Keratinocyte (primary cell): ENCODE measurements at regions not wholly inside any gene's neighbourhood (a gene's known extent, or its start where the extent isn't known, plus 50 kb on each side); places are given as distances from the start of the nearest gene placed in this dataset.

Experiments used
- DNase-seq: peaks from one replicate; pipeline ENCODE4 v3.0.0-alpha.2; 2011; ENCODE audit warnings: low read depth, missing footprints, low spot score
- FAIRE-seq: peaks from 2 replicates; lab custom pipeline; 2011; peaks lifted over from hg19 to GRCh38; lab: Jason Lieb, UNC
- H2AFZ ChIP-seq: 2 replicates; pipeline ENCODE4 v1.6.0; 2012; ENCODE audit warnings: low read length, control low read depth, inconsistent platforms; ENCODE audit not compliant: control insufficient read depth
- H3K27ac ChIP-seq: 2 replicates; pipeline ENCODE4 v1.5.1; 2011; ENCODE audit warnings: low read length; ENCODE audit not compliant: control insufficient read depth, insufficient read depth
- H3K27me3 ChIP-seq: 3 replicates; pipeline ENCODE4 v1.6.0; 2011; ENCODE audit warnings: low read length; ENCODE audit not compliant: control insufficient read depth, insufficient read depth; ENCODE audit errors: extremely low read depth
- H3K36me3 ChIP-seq, 2 experiments: 2 replicates in 1 of 2; 3 replicates in 1 of 2; pipeline ENCODE4 v1.5.1; 2011; ENCODE audit warnings: low read length in 2 of 2, mild to moderate bottlenecking in 1 of 2; ENCODE audit not compliant: control insufficient read depth in 2 of 2, insufficient read depth in 2 of 2; ENCODE audit errors: extremely low read depth in 1 of 2
- H3K4me1 ChIP-seq: 3 replicates; pipeline ENCODE4 v1.5.1; 2011; ENCODE audit warnings: low read length; ENCODE audit not compliant: control insufficient read depth, insufficient read depth; ENCODE audit errors: extremely low read depth
- H3K4me2 ChIP-seq: 3 replicates; pipeline ENCODE4 v1.6.0; 2011; ENCODE audit warnings: low read depth, low read length; ENCODE audit not compliant: control insufficient read depth, insufficient read depth; ENCODE audit errors: extremely low read depth
- H3K4me3 ChIP-seq, 3 experiments: fragments of 200-600 bp in 1 of 3; sonication (generic) in 1 of 3; 2 replicates in 2 of 3; 3 replicates in 1 of 3; pipeline ENCODE4 v1.5.1; 2011 to 2016; ENCODE audit warnings: low read length in 3 of 3, mild to moderate bottlenecking in 3 of 3, control low read depth in 2 of 3, inconsistent platforms in 1 of 3, low read depth in 1 of 3, mixed read lengths in 1 of 3, mixed run types in 1 of 3, moderate library complexity in 1 of 3; ENCODE audit not compliant: control insufficient read depth in 2 of 3, insufficient read depth in 2 of 3; ENCODE audit errors: extremely low read depth in 1 of 3
- H3K79me2 ChIP-seq: 2 replicates; pipeline ENCODE4 v1.6.0; 2012; ENCODE audit warnings: low read length; ENCODE audit not compliant: control insufficient read depth, insufficient read depth
- H3K9ac ChIP-seq: 3 replicates; pipeline ENCODE4 v1.6.0; 2011; ENCODE audit warnings: low read length; ENCODE audit not compliant: control insufficient read depth, insufficient read depth; ENCODE audit errors: extremely low read depth
- H3K9me1 ChIP-seq: 3 replicates; pipeline ENCODE4 v1.6.0; 2011; ENCODE audit warnings: low read length; ENCODE audit not compliant: control insufficient read depth, insufficient read depth; ENCODE audit errors: extremely low read depth
- H3K9me3 ChIP-seq: 2 replicates; pipeline ENCODE4 v1.5.1; 2012; ENCODE audit warnings: low read depth, low read length; ENCODE audit not compliant: control insufficient read depth
- H4K20me1 ChIP-seq: 3 replicates; pipeline ENCODE4 v1.6.0; 2011; ENCODE audit warnings: low read length; ENCODE audit not compliant: control insufficient read depth, insufficient read depth; ENCODE audit errors: extremely low read depth
- CTCF ChIP-seq, 3 experiments: IDR thresholded peaks in 1 of 3; conservative IDR thresholded peaks in 1 of 3; optimal IDR thresholded peaks in 1 of 3; 2 replicates in 2 of 3; 3 replicates in 1 of 3; pipeline versions ENCODE3 to v1.5.1; 2011; ENCODE audit warnings: low read length in 3 of 3, mild to moderate bottlenecking in 3 of 3, moderate library complexity in 2 of 3, control low read depth in 1 of 3, inconsistent platforms in 1 of 3; ENCODE audit not compliant: insufficient read depth in 2 of 3; ENCODE audit errors: extremely low read depth in 1 of 3
- EZH2 ChIP-seq: IDR thresholded peaks from one replicate; pipeline ENCODE4 v1.6.1; 2012; ENCODE audit warnings: inconsistent platforms, mild to moderate bottlenecking, low read length, moderate library complexity
- dilution Hi-C: fragments of 300-500 bp; cut with MboI; formaldehyde crosslinking; loops from one replicate; pipeline ENCODE4 v1.7.0; 2020; ENCODE audit warnings: low sequenced_read_pairs; ENCODE audit not compliant: extremely low pct_ligation_motif_present

- TF ChIP-seq EZH2 (no peak), CTCF (optimal IDR thresholded peaks at IDR 0.05 in 1 of 3, IDR thresholded peaks at IDR 0.05 in 1 of 3, conservative IDR thresholded peaks at IDR 0.05 in 1 of 3; ENCODE audit: extremely low read depth in 1 of 3, insufficient read depth in 2 of 3, low read length in 3 of 3) (no peak)
- FAIRE-seq (no peak), DNase-seq (no peak)
- Histone ChIP-seq H3K4me3 (no peak overlapping the region), H3K4me2 (no peak overlapping the region), H3K9me3 (no peaks in the 10 kb centered on the region), H2AFZ (no peak overlapping the region), H3K79me2 (no peaks in the 10 kb centered on the region), H3K4me1 (no peaks in the 10 kb centered on the region), H3K9ac (no peak overlapping the region), H3K27ac (no peak overlapping the region), H3K9me1 (no peaks in the 10 kb centered on the region), H3K36me3 (no peaks in the 10 kb centered on the region), H4K20me1 (no peaks in the 10 kb centered on the region), H3K27me3 (no peaks in the 10 kb centered on the region)
- dilution Hi-C loops: no loop called here
Measured at GRCh38 chr3:80519436-80519835, 751.6 kb upstream of the ROBO1 start.

- Histone ChIP-seq H3K36me3 (no peaks in the 10 kb centered on the region), H3K9me1 (no peaks in the 10 kb centered on the region), H2AFZ (no peak overlapping the region), H3K79me2 (no peaks in the 10 kb centered on the region), H3K27me3 (no peaks in the 10 kb centered on the region), H4K20me1 (no peaks in the 10 kb centered on the region), H3K4me3 (no peak overlapping the region), H3K9ac (no peak overlapping the region), H3K4me1 (no peaks in the 10 kb centered on the region), H3K4me2 (no peak overlapping the region), H3K9me3 (no peaks in the 10 kb centered on the region), H3K27ac (no peak overlapping the region)
- no peak for DNase-seq
- FAIRE-seq: no peak
- dilution Hi-C loops: no loop called here
- TF ChIP-seq CTCF (optimal IDR thresholded peaks at IDR 0.05 in 1 of 3, IDR thresholded peaks at IDR 0.05 in 1 of 3, conservative IDR thresholded peaks at IDR 0.05 in 1 of 3; ENCODE audit: extremely low read depth in 1 of 3, insufficient read depth in 2 of 3, low read length in 3 of 3) (no peak), EZH2 (no peak)
Measured at GRCh38 chr3:80496452-80496851, 728.7 kb upstream of the ROBO1 start.
